HepG2 (cell line): ENCODE measurements at regions not wholly inside any gene's neighbourhood (a gene's known extent, or its start where the extent isn't known, plus 50 kb on each side); places are given as distances from the start of the nearest gene placed in this dataset.

ENCODE experiments used
- ARNTL ChIP-seq: sonication (generic); formaldehyde crosslinking; IDR thresholded peaks from 2 replicates; pipeline ENCODE4 v1.4.0; 2020; ENCODE audit warnings: mild to moderate bottlenecking, missing genetic modification reagents
- CEBPG ChIP-seq: IDR thresholded peaks from 2 replicates; pipeline ENCODE4 v1.6.1; 2016
- ELF1 ChIP-seq: sonication (generic); formaldehyde crosslinking; IDR thresholded peaks from 2 replicates; pipeline ENCODE4 v1.4.0; 2020; ENCODE audit warnings: missing genetic modification reagents
- ERF ChIP-seq: IDR thresholded peaks from 2 replicates; pipeline ENCODE4 v1.6.1; 2018; ENCODE audit warnings: missing biosample characterization, missing genetic modification reagents
- HDAC1 ChIP-seq: sonication (generic); formaldehyde crosslinking; IDR thresholded peaks from 2 replicates; pipeline ENCODE4 v1.5.1; 2020; ENCODE audit warnings: mild to moderate bottlenecking, missing genetic modification reagents
- HOXA9 ChIP-seq: sonication (generic); formaldehyde crosslinking; IDR thresholded peaks from 2 replicates; pipeline ENCODE4 v1.8.1; 2022; ENCODE audit warnings: missing genetic modification reagents, mild to moderate bottlenecking, moderate library complexity, borderline replicate concordance
- KLF11 ChIP-seq: IDR thresholded peaks from 2 replicates; pipeline ENCODE4 v1.6.1; 2016; ENCODE audit warnings: missing compliant biosample characterization
- MIER3 ChIP-seq: IDR thresholded peaks from 2 replicates; pipeline ENCODE4 v1.6.1; 2016; ENCODE audit warnings: missing compliant biosample characterization, borderline replicate concordance
- MXD3 ChIP-seq: IDR thresholded peaks from 2 replicates; pipeline ENCODE4 v1.6.1; 2016; ENCODE audit warnings: mild to moderate bottlenecking, missing biosample characterization, missing genetic modification reagents
- NCOA2 ChIP-seq: sonication (generic); formaldehyde crosslinking; IDR thresholded peaks from 2 replicates; pipeline ENCODE4 v1.8.0; 2022; ENCODE audit warnings: inconsistent platforms
- POGZ ChIP-seq: sonication (generic); formaldehyde crosslinking; IDR thresholded peaks from 2 replicates; pipeline ENCODE4 v1.4.0; 2020; ENCODE audit warnings: mild to moderate bottlenecking, missing genetic modification reagents
- PPARG ChIP-seq: conservative IDR thresholded peaks from 2 replicates; pipeline ENCODE4 v1.6.1; 2016; ENCODE audit warnings: missing biosample characterization, missing genetic modification reagents
- RNF2 ChIP-seq: fragments of 450-650 bp; conservative IDR thresholded peaks from 2 replicates; pipeline ENCODE4 v1.6.1; 2016; ENCODE audit warnings: low read depth
- SMAD3 ChIP-seq: sonication (generic); formaldehyde crosslinking; IDR thresholded peaks from 2 replicates; pipeline ENCODE4 v1.4.0; 2020; ENCODE audit warnings: missing genetic modification reagents
- SSRP1 ChIP-seq: IDR thresholded peaks from 2 replicates; pipeline ENCODE4 v1.6.1; 2016; ENCODE audit warnings: control low read depth
- TCF12 ChIP-seq, 2 experiments: fragments of 450-650 bp in 1 of 2; sonication (generic) in 1 of 2; formaldehyde crosslinking in 1 of 2; IDR thresholded peaks; 2 replicates each; pipeline versions ENCODE4 v1.6.1 to v1.8.0; 2017 to 2022; ENCODE audit warnings: antibody characterized with exemption in 1 of 2, mild to moderate bottlenecking in 1 of 2, missing genetic modification reagents in 1 of 2, moderate library complexity in 1 of 2
- THAP7 ChIP-seq: sonication (generic); formaldehyde crosslinking; IDR thresholded peaks from 2 replicates; pipeline ENCODE4 v1.8.1; 2023; ENCODE audit warnings: mild to moderate bottlenecking, missing genetic modification reagents
- ZBTB20 ChIP-seq: sonication (generic); formaldehyde crosslinking; IDR thresholded peaks from 2 replicates; pipeline ENCODE4 v1.8.1; 2023; ENCODE audit warnings: missing genetic modification reagents, low read depth, mild to moderate bottlenecking, borderline replicate concordance
- ZFP36L1 ChIP-seq: sonication (generic); formaldehyde crosslinking; IDR thresholded peaks from 2 replicates; pipeline ENCODE4 v1.8.0; 2022; ENCODE audit warnings: mild to moderate bottlenecking, missing genetic modification reagents, moderate library complexity
- ZNF143 ChIP-seq: sonication (generic); formaldehyde crosslinking; IDR thresholded peaks from 2 replicates; pipeline ENCODE4 v1.4.0; 2020; ENCODE audit warnings: missing genetic modification reagents
- ZNF33B ChIP-seq: sonication (generic); formaldehyde crosslinking; IDR thresholded peaks from 2 replicates; pipeline ENCODE4 v1.5.1; 2020; ENCODE audit warnings: mild to moderate bottlenecking, missing genetic modification reagents
- ZNF501 ChIP-seq: sonication (generic); formaldehyde crosslinking; IDR thresholded peaks from 2 replicates; pipeline ENCODE4 v1.5.1; 2020; ENCODE audit warnings: mild to moderate bottlenecking, moderate library complexity, missing genetic modification reagents
- ZNF570 ChIP-seq: sonication (generic); formaldehyde crosslinking; IDR thresholded peaks from 2 replicates; pipeline ENCODE4 v1.4.0; 2020; ENCODE audit warnings: mild to moderate bottlenecking, missing genetic modification reagents, borderline replicate concordance
- ZSCAN20 ChIP-seq: sonication (generic); formaldehyde crosslinking; IDR thresholded peaks from 2 replicates; pipeline ENCODE4 v1.4.0; 2020; ENCODE audit warnings: missing genetic modification reagents, mild to moderate bottlenecking, borderline replicate concordance
- ZSCAN9 ChIP-seq: IDR thresholded peaks from 2 replicates; pipeline ENCODE4 v1.6.1; 2016; ENCODE audit warnings: borderline replicate concordance
- TF ChIP-seq, protein P1 (sequence below): sonication (generic); formaldehyde crosslinking; IDR thresholded peaks from 2 replicates; pipeline ENCODE4 v1.4.0; 2020; ENCODE audit warnings: mild to moderate bottlenecking, missing genetic modification reagents
- TF ChIP-seq, protein P2 (sequence below): IDR thresholded peaks from 2 replicates; pipeline ENCODE4 v1.6.1; 2016

DNA sequence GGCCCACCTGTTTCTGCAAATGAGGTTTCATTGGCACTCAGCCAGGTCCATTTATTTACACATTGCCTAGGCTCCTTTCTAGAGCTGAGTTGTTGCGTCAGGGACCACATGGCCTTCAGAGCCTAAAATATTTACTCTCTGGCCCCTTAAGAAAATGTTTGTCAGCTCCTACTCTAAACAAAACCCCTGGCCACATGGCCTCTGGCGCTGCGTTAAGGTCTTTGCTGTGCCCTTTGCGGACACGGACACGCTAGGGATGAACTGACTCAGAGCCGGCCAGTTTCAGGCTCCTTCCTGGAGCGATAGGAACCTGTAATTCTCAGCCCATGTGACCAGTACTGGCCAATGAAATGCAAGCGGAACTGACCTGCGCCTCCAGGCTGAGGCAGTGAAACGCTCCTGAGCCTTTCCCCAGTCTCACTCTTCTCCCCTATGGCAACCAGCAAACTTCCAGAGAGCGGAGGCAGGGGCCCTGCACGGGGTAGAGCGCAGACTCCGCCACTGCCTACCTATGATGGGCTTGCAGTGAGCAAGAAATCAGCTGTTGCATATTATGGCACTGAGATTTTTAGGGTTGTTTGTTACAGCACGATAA lies 160.3 kb downstream of the ETS2 start (continued):
- TF ChIP-seq, protein P1, sequence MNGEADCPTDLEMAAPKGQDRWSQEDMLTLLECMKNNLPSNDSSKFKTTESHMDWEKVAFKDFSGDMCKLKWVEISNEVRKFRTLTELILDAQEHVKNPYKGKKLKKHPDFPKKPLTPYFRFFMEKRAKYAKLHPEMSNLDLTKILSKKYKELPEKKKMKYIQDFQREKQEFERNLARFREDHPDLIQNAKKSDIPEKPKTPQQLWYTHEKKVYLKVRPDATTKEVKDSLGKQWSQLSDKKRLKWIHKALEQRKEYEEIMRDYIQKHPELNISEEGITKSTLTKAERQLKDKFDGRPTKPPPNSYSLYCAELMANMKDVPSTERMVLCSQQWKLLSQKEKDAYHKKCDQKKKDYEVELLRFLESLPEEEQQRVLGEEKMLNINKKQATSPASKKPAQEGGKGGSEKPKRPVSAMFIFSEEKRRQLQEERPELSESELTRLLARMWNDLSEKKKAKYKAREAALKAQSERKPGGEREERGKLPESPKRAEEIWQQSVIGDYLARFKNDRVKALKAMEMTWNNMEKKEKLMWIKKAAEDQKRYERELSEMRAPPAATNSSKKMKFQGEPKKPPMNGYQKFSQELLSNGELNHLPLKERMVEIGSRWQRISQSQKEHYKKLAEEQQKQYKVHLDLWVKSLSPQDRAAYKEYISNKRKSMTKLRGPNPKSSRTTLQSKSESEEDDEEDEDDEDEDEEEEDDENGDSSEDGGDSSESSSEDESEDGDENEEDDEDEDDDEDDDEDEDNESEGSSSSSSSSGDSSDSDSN (CRISPR knock-in tag), result peak; percentile 43; the same call in 1 of the 2 replicates
- TF ChIP-seq ZFP36L1 (CRISPR knock-in tag) (peak; percentile 86), TCF12 (IDR thresholded peaks at IDR 0.05) (no peak), TCF12 (CRISPR knock-in tag; IDR thresholded peaks at IDR 0.05) (peak; percentile 41; the same call in 1 of the 2 replicates), ERF (CRISPR knock-in tag) (peak; percentile 46), KLF11 (CRISPR knock-in tag) (peak; percentile 33; the same call in 1 of the 2 replicates), ZNF501 (CRISPR knock-in tag) (peak; percentile 81; the same call in 1 of the 2 replicates), NCOA2 (CRISPR knock-in tag) (peak; percentile 57), PPARG (CRISPR knock-in tag) (0 out of 2 replicates have a peak, but pooled peaks have one; percentile 40), SMAD3 (CRISPR knock-in tag) (peak; percentile 84; the same call in 1 of the 2 replicates), ZSCAN9 (peak; percentile 78; the same call in 1 of the 2 replicates), MIER3 (CRISPR knock-in tag) (peak; percentile 39; the same call in 1 of the 2 replicates), CEBPG (CRISPR knock-in tag) (peak; percentile 89), HDAC1 (CRISPR knock-in tag) (peak; percentile 38; the same call in 1 of the 2 replicates), ELF1 (CRISPR knock-in tag) (peak; percentile 88), ZBTB20 (CRISPR knock-in tag) (no peak), ZSCAN20 (CRISPR knock-in tag) (no peak), HOXA9 (CRISPR knock-in tag) (no peak), ZNF143 (CRISPR knock-in tag) (no peak), ARNTL (CRISPR knock-in tag) (peak; percentile 43; the same call in 1 of the 2 replicates), RNF2 (0 out of 2 replicates have a peak, but pooled peaks have one; percentile 42), ZNF33B (no peak), SSRP1 (CRISPR knock-in tag) (0 out of 2 replicates have a peak, but pooled peaks have one; percentile 12), POGZ (CRISPR knock-in tag) (peak; percentile 87), THAP7 (CRISPR knock-in tag) (0 out of 2 replicates have a peak, but pooled peaks have one; percentile 50), MXD3 (peak; percentile 50; the same call in 1 of the 2 replicates), ZNF570 (CRISPR knock-in tag) (no peak)
- TF ChIP-seq, protein P2, sequence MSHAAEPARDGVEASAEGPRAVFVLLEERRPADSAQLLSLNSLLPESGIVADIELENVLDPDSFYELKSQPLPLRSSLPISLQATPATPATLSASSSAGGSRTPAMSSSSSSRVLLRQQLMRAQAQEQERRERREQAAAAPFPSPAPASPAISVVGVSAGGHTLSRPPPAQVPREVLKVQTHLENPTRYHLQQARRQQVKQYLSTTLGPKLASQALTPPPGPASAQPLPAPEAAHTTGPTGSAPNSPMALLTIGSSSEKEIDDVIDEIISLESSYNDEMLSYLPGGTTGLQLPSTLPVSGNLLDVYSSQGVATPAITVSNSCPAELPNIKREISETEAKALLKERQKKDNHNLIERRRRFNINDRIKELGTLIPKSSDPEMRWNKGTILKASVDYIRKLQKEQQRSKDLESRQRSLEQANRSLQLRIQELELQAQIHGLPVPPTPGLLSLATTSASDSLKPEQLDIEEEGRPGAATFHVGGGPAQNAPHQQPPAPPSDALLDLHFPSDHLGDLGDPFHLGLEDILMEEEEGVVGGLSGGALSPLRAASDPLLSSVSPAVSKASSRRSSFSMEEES (CRISPR knock-in tag), result peak; percentile 78
